Inflammatory macrophage (primary cell): ENCODE measurements at regions not wholly inside any gene's neighbourhood (a gene's known extent, or its start where the extent isn't known, plus 50 kb on each side); places are given as distances from the start of the nearest gene placed in this dataset.

Experiments
- DNase-seq, 2 donors: peaks; one replicate each; pipeline ENCODE4 v3.0.0-alpha.2; 2020 to 2022

DNA sequence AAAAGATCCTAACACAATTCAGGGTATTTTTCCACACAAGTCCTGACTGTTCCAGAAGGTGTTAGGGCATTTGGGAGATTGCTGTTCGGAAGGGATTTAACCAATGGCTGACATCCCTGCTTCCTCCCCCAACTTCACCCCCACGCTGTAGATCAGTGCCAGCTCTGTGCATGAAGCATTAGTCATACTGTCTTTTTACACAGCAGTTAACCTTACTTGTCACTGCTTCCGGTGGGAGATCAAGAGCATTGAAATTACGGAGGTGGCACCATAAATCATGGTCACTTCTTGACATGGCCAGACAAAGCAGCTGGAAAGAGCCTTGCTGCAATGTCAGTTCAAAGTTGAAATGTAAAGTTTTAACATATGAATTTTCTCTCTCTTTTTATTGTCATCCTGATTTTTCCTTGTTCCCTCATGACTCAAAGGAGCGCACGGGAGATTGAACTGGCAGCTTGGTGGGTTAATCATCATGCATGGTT lies 70.2 kb downstream of the HRH4 start:
- peak; percentile 24 to 47 for DNase-seq

DNA sequence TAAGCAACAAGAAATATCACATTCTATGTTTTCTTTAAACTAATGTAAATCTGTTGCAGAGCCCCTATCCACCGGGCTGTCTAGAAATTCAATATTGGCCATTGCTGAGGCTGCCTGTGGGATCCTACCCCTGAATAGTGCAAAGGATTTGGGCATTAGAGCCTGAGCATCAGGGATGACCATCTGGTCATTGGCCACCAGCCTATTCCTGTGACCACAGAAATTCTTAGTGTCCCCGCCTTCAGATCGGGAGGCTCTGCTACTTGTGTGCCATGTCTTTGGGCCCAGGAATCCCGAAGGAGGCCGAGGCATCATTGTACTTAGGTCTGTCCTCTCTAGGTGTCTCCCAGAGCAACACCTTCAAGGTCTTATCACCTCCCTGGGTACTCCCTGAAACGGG lies 73.8 kb downstream of the HRH4 start:
- no peak for DNase-seq

DNA sequence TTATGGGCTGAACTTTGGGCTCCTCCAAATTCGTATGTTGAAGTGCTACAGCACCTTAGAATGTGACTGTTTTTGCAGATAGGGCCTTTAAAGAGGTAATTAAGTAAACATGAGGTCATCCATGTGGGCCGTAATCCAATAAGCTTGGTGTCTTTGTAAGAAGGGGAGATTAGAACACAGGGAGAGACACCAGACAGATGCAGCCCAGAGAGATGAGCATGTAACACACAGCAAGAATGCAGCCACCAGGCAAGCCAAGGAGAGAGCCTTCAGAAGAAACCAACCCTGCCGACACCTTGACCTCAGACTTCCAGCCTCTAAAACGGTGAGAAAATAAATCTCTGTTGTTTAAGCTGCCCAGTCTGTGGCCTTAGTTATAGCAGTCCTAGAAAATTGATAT lies 74.3 kb downstream of the HRH4 start:
- no peak for DNase-seq

DNA sequence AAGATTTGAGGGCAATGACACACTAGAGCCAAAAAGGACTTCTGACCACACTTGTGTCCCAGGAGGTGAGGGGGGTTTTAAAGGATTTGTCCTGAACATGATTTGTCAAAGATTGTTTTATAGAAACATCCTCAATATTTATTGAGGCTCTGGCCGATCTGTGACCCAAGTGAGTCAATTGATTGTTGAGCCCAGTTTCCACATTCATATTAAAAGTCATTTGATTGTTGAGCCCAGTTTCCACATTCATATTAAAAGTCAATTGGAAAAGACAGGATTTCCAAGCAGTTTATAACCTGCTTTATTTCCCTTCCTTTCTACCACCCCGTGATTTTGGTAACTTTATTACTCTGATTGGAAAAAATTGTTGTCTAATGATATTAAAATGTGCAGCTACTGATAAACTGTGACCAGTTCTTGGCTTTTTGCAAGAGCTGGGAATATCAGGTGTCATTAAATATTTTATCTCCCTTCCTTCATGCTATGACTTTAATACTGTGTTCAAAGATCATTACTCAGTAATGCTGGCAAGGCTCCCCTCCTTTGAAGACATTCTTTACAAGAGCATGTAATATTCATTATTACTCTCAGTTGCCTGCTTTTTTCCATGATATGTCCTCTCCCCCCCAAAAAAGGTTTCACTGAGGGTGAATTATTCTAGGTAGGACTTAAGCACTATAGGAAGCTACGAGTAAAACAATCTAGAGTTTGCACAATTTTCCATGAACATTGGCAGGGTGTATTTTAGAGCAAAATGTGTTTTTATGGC lies 75.3 kb downstream of the HRH4 start:
- DNase-seq: no peak

DNA sequence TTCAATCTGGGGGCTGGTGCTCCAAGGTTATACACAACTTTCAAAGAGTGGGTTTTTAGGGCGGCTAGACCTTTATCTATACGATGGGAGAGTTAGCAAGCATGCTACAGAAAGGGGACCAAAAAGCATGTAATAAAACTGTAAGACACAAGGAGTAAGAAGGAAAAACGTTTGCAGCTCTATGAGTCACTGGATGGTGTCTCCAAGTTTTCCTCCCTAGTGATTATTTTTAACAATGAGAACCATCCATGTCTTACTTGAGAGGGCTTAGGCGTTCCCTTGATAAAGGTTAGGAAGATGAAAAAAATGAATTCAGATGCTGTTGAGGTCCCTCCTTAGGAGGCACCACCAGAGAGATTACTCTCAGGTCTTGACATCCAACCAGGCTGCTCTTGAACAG lies 75.9 kb downstream of the HRH4 start:
- no peak for DNase-seq

DNA sequence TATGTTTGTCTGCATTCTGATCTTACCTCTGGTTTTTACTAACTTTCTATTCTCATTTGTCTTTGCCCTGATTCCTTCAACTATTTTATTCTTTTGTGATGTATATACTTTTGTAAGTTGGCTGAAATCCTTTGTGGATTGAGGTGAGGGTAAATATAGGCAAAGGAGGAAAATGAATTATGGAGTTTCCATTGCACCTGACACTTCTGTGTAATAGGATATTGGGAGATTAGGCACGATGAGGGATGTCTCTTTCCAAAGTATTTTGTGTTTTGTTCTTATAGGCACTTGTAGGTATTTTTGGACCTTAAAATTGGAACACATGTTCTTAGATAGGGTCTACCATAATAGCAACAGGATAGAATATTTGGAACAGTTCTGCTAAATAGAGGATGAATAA lies 76.4 kb downstream of the HRH4 start:
- no peak for DNase-seq

DNA sequence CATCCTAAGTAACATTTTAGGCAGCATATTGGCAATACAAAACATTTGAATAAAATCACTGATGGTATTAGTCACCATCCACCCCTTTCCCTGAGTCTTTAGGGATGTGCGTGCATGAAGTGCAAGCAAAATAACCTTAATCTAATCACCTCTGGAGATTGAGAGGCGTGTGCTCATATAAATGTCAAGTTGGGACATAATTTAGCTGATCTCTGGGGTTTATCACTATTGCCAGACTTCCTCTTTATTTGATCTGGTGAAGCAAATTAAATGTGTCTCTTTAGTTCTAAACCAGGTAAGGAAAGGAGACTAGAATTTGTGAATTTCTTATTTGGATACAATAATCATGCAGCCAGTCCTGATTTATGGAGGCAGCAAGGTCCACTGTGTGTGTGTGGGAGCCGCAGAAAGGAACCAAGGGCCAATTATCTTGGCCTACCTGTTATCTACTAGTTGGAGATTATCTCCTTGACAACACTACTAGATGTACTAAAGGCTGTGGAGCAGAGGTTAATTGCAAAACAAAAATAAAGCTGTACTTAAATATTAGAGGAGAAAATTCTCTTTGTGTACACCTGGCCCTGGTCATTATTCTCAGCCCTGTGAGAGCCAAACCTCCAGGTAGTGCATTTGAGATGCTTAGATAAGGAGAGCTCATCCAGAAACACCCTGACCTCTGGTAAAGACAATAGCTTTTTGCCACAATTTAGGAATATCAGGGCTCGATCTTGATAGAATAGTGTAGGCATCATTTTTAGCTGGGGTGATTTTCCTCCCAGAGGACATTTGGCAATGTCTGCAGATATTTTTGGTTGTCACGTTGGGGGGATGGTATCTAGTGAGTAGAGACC lies 78.2 kb downstream of the HRH4 start:
- DNase-seq: no peak

DNA sequence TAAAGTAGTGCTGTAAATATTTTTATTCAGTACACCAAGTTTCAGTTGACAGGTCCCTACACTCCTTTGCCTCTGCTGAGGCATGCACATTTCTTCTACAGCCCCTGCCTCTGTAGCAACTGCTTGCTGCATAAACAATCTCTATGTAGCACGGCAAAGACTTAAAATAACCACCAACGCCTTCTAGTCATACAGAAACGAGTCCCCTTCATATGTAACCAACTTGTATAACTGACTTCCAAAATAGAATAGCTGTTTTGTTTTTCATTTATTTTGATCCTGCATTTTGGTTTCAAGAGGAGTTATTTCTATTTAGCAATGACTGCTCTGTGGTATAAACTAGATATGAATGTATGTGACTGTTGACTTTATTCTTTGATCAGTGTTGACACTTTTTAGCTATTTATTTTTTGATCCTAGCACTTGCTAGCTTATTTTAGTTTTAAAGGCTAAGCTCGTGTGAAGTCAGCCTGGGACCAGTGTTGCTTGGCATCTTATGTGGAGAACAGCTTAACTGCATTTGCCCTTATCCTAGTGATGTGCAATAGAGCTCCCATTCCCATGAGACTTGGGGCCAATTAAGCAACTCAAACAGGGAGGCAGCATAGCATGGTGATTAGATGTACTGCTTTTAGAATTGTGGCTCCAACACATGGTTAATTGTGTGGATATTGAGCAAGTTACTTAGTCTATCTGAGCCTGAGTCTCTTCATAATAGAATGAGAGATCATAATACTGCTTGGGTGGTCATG lies 79.6 kb downstream of the HRH4 start:
- DNase-seq: no peak

DNA sequence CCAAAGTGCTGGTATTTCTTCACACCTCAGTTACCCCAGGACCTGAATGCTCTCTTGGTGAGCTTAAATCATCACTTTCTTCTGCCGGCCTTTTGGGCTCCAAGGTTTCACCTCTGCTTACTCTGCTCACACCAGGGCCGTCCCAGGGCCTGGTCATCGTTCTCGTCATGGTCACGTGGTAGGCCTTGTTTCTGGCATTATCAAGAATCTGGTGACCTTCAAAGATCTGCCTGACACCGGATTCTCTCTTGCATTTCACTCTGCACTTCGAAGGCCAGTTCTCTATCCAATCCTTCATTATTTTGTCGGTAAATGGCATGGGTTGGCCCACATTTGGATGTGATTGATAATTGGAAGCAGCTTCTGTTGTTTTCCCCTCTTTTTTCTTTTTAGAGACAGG lies 80.5 kb downstream of the HRH4 start:
- DNase-seq: no peak

DNA sequence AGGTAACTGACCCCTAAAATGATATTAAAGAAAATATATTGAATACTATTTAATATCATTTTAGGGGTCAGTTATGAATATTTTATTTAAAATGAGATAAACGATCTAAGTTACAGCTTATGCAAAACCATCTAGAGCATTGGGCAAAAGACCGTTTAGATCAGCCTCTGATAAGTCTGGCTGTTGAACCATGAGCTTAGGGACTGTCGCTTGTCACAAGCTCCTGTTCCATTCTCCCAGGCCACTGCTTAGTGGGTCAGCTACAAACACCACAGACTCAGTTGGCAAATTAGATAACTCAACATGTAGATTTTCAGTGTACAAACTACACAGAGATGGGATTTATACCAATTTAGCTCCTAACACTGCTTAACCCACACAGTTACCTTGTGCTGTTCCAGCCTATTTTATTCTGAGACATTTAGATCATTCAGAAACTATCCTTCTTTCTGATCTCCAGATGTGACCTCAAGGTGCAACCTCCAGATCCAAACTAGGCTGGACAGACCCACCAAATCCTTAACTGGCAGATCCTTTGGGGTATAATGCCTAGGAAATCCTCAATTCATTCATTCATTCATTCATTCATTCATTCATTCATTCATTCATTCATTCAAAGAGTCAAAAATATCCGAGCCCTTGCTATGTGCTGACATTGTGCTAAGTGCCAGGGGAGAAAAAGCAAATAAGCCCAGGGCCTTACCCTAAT lies 82.8 kb downstream of the HRH4 start:
- DNase-seq: no peak

DNA sequence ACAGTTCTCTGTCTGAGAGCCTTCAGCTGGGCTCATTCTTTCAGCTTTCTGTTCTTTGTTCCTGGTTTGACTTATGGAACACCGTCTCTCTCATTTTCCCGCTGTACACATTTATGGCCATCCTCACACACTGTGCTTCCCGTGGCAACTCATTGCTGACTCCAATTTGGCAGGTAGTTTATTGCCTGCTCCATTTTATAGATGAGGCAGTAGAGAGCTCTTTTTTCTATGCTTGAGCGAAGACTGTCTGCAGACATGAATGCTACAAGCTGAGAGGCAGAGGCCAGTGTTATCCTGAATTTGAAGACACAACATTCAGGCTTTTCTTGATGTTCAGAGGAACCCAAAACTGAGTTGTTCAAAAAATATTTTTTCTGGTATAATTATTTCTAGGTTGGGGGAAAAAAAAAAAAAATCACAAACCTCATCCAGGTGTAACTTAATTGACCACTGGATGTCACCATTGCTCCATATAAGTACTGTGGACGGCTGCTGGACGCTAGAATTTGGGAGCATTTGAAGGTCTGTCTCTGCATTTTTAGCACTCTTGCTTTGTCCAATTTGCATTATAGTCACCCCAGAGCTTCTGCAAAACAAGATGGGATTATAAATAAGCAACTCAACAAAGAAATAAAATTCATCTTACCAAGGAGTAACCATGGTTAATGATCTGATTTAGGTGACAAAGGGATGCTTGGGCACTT lies 83.5 kb downstream of the HRH4 start:
- no peak for DNase-seq

DNA sequence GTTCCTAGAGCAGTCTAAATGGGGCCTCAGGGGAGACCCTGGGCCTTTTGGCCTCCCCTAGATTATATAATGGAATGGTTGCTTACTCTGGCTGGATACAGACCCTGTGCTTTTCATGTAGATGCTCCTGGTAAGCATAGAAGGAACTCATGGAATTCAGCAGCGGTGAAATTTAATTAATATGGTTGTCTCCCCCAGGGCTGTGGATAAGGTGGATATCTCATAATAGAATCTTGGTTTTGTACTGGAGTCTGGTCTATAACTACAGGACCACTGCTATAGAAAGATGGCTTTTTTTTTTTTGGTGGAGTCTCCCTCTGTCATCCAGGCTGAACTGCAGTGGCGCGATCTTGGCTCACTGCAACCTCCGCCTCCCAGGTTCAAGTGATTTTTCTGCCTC lies 84.5 kb downstream of the HRH4 start:
- DNase-seq: no peak

DNA sequence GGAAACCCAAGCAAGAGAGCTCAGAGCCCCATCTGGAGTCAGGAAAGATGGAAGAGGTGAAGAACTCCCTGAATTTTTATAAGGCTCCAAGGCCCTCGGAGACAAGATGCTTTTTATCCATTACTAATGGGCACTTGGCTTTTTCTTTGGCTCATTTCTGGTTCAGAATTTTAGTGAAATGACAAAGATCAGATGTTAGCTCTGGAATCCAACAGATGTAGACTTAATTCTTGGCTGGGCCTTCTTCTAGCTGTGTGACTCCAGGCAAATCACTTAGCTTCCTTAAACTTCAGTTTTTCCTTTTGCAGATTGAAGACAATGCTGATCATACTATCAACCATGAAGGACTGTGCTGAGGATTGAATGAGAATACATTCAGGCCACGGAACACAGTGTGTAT lies 85.2 kb downstream of the HRH4 start:
- no peak for DNase-seq

DNA sequence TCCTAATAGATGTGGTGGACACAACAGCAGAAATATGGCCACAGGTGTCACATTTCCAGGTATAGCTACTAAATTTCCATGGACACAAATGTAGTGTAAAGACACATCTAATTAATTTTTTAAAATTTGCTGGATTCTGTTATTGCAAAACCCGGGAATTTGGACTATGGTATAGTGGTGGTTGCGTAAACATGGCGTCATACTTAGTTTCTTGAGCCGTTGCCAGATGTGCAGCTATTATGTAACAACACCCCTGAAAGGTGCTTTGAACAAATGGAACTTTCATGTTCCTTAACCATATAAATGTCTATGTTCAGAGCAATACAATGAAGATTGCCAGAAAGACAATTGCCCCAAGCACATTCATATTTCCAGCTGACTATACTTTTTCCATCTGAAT lies 85.9 kb downstream of the HRH4 start:
- DNase-seq: peak in 1 of 2 donors; percentile 25

DNA sequence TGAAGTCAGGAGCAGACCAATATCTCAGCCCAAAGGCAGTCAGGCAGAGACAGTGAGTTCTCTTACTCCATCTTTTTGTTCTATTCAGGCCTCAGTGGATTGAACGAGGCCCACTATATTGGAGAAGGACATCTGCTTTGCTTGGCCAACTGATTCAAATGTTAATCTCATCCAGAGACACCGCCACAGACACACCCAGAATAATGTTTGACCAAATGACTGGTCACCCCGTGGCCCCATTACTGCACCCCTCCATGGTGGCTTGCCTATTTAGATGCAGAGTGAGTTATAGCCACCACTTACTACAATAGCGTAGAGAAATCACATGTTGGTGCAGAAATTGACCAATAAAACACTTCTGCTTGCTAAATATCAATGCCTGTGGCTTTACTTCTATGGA lies 88.1 kb downstream of the HRH4 start:
- DNase-seq: peak in 1 of 2 donors; percentile 41

DNA sequence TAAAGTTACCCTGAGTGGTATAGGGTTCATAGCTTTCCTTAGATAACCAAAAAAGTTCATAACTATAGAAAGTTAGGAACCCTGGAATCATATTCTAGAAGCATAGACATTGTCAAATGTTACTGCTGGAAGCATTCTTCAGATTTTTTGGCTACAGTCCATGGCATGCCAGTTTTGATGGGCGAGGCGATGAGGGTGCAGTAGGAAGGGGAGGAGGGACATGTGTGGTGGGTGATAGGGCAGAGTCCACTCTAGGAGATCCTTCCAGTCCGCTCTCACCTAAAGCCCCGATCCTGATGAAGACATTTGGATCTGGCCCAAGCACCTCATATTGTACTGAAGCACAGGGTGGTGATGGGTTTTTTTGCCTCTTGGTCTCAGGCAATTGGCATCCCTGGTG lies 91.8 kb downstream of the HRH4 start:
- no peak for DNase-seq

DNA sequence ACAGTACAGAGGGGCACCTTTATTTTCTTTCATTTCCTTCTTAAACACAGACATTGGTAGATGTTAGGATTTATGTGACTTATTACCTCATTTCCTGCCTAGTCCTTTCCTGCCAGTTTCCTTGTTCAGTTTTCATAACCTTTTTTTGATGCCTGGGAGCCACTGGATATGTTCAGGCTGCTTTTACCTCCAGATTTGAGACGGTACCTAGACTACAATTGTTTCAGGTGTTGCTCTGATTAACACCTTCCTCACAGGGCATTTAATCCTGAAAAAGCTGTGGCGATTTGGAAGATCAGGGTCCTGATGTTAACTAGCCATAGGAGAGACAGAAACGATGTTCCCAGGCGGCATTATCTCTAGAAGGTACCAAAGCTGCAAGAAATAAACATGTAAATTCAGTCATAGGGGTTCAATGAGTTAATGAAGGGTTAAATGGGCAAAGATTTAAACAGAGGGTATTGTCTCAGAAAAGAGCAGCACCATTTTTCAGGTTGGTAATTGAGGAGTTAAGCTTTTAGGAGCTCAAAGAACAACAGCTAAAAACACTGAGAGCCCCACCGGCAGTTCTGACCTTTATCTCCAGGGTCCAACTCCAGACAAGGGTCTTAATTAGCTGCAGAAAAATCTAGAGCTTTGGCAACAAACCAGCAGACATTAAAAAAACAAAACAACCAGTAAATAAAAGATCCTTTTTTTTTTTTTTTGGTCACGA lies 93.3 kb downstream of the HRH4 start:
- no peak for DNase-seq

DNA sequence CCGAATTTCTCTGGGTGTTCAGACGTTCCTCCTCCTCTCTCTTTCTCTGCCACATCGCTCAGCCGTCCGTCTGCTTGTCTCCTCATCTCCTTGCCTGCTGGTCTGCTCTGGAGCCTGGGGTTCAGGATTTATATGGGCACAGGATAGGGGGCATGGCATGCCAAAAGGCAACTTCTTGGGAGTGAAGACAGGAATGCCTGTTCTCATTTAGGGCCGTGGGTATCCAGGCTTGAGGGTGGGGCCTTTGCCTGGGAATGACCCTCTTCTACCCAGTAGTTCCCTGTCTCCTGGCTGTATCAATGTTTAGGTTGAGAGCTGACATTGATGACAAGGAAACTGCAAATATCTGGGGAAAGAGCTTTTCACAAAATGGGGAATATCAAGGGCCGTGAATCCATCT lies 98.0 kb downstream of the HRH4 start:
- no peak for DNase-seq

DNA sequence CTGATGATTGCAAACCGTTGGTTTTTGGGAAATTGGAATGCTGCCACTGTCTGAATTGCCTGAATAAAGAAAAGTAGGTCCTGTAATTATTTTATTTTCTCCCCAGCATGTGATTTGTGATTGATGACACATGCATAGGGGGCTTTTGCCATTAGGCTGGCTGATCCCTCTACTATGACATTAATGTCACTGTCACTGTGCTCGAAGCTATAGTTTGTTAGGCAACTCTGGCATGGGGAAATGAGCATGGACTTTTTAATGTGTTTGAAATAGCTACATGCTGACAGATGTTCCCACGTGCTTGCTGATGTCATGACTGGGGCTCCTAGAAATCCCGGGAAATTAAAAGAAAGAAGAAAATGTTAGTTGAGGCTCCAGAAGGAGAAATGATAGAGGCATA lies 99.1 kb downstream of the HRH4 start:
- peak in 1 of 2 donors; percentile 3 for DNase-seq

DNA sequence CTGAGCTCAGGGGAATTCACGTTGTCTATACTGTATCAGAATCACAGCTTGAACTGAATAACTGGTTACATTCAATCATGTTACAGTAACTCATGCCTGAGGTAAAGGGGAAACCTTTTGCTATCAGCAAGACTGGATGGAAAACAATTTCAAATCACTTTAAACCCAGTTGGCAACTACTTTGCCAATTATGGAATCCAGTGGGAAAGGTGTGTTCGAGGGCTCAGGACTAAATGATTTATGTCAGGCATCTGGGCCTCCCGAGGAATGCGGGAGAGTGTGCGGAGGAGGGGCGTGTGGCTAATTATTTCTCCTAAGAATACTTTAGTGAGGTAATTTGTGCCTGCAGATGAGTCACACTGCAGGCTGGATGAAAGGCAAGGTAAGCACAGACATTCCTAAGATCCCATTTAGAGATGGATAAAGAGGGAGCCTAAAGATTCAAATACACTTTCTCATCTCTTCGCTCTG lies 100.1 kb downstream of the HRH4 start:
- no peak for DNase-seq

DNA sequence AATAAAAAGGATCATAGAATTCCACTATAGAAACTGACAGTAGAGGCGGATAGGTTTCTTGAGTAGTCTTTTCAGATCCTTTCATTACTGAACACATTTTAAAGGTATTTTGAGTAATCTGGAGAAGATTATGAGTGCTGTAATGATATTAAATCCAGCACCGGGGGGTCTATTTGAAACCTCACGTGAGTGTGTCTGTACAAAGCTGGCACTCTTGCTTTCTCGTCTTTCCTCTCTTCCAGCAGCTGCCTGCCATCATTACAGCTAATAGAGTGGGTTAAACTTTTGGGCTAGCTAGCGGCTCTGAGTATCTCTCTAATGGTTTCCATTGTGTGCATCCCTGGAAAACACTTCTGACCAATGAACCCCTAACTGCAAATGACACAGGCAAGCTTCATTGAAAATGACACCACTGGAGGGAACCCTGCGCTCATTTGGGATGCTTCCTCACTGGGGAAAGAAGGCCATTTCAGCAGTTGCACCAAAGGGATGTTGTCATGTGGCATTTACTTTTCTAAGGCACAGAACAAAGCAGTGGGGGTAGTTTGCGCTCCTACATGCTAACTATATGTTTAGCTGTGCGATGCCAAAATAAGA lies 101.0 kb downstream of the HRH4 start:
- DNase-seq: no peak
